ENCODE measurements at regions not wholly inside any gene's neighbourhood (a gene's known extent, or its start where the extent isn't known, plus 50 kb on each side); places are given as distances from the start of the nearest gene placed in this dataset.

DNA sequence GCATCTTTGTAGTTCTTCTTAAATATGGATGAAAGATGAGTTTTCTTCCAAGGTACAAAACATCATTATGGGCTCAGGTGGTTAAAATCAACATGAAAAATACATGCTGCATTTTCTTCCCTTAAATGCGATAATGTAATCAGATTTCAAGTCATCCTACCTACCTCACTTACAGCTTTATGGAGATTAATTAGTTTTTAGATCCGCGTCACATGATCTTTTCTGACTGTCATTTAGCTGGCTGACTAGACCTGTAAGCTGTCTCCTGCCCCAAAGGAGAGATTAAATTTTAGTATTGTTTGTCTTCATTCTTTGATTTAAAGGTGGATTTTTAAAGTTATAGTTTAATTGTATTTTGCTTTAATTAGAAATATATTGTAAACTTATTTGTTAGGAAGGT lies 678.0 kb upstream of the ZEB2 start:
- Mint-ChIP-seq H3K4me3 (no peak overlapping the region), H3K36me3 (ENCODE audit: low read depth) (no peaks in the 10 kb centered on the region), H3K27ac (no peak overlapping the region), H3K27me3 (no peaks in the 10 kb centered on the region), H3K9me3 (no peaks in the 10 kb centered on the region), H3K4me1 (no peaks in the 10 kb centered on the region)
- ATAC-seq (no peak), DNase-seq (no peak)

DNA sequence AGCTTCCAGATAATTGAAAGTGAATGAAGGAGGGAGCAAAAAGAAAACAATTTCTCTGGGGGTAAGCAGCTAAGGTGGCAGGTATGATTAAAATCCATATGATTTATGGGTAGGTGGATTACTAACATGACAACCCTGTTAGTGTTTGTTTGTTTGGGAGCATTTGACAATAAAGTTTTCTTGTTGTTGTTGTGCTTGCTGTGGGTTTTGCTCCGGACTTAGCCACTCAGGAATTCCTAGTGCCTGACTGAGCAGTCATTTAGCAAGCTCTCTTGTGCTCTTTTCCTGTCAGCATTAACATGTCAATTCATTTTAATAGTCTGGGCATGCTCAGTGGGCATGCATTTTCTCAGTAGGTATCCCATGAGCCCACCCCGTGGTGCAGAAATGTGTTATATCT lies 674.8 kb upstream of the ZEB2 start:
- ATAC-seq (no peak), DNase-seq (no peak)
- Mint-ChIP-seq H3K4me3 (no peak overlapping the region), H3K4me1 (no peaks in the 10 kb centered on the region), H3K36me3 (ENCODE audit: low read depth) (no peaks in the 10 kb centered on the region), H3K27me3 (no peaks in the 10 kb centered on the region), H3K27ac (no peak overlapping the region), H3K9me3 (peaks cover 1% of the 10 kb centered on the region)

DNA sequence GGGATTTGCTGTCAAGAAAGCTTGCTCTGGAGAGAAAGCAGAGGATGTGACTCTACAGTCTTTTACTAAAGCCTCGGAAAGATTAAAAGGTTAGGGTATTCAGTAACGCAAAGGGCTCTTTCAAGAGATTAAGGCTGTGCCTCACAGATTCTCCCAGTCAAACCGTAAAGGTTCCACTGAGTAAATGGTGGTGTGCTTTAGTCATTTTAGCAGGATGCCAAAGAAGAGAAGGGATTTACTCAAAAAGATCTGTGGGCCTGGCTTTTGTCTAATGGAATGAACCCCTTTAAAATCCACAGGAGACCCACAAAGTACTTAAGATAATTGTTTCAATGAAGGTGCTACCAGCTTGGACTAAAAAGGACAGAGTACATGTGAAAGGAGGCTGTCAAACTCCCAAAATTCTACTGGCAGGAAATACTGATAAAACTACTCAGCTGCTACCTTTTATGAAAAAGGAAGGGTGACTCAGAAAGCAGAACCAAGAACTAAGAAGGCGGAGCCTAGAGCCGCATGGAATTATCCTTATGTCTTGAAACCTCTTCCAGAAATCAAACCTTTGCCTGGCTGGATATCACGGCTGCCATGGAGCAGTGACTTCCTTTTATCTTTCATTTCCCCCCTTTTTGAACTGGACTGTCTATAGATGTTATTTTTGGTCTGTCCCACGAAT lies 670.2 kb upstream of the ZEB2 start:
- DNase-seq (no peak), ATAC-seq (no peak)
- H3K9me3 Mint-ChIP-seq: peaks cover 3% of the 10 kb centered on the region
- H3K4me1 Mint-ChIP-seq: peaks cover 3% of the 10 kb centered on the region
- H3K27me3 Mint-ChIP-seq: no peaks in the 10 kb centered on the region
- H3K4me3 Mint-ChIP-seq: no peak overlapping the region
- no peak overlapping the region for H3K27ac Mint-ChIP-seq
- no peaks in the 10 kb centered on the region for H3K36me3 Mint-ChIP-seq (ENCODE audit: low read depth)

GRCh38 chr2:145186303-145186702 lies 666.4 kb upstream of the ZEB2 start:
- peaks cover 3% of the 10 kb centered on the region for H3K9me3 Mint-ChIP-seq
- H3K27ac Mint-ChIP-seq: no peak overlapping the region
- no peaks in the 10 kb centered on the region for H3K36me3 Mint-ChIP-seq (ENCODE audit: low read depth)
- H3K27me3 Mint-ChIP-seq: no peaks in the 10 kb centered on the region
- DNase-seq: no peak
- ATAC-seq: no peak
- H3K4me1 Mint-ChIP-seq: peaks cover 3% of the 10 kb centered on the region
- no peak overlapping the region for H3K4me3 Mint-ChIP-seq

- Mint-ChIP-seq H3K9me3 (peaks cover 3% of the 10 kb centered on the region), H3K4me3 (no peak overlapping the region), H3K36me3 (ENCODE audit: low read depth) (no peaks in the 10 kb centered on the region), H3K4me1 (peaks cover 3% of the 10 kb centered on the region), H3K27ac (no peak overlapping the region), H3K27me3 (no peaks in the 10 kb centered on the region)
- ATAC-seq (no peak), DNase-seq (no peak)
Measured at GRCh38 chr2:145185696-145186095, 665.8 kb upstream of the ZEB2 start.

GRCh38 chr2:145184741-145185651 lies 665.1 kb upstream of the ZEB2 start:
- no peak overlapping the region for H3K4me3 Mint-ChIP-seq
- peaks cover 3% of the 10 kb centered on the region for H3K4me1 Mint-ChIP-seq
- H3K27me3 Mint-ChIP-seq: no peaks in the 10 kb centered on the region
- H3K36me3 Mint-ChIP-seq (ENCODE audit: low read depth): no peaks in the 10 kb centered on the region
- DNase-seq (no peak), ATAC-seq (no peak)
- H3K9me3 Mint-ChIP-seq: peaks cover 3% of the 10 kb centered on the region
- no peak overlapping the region for H3K27ac Mint-ChIP-seq

DNA sequence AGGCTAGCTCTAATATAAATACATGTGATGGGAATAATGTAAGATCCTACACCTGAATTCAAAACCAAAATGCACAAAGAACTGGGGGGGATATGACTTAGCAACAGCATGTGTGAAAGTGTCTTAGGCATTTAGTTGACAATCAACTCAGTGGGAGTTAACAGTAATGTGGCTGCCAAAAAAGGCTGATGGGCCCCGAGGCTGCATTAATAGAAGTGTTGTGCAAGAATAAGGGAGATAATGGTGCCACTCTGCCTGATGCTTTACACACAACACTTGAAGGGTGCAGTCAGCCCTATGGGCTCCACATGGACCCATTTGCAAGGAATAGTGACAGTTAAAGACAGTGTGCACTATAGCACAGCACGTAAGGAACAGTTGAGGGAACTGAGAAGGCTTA lies 649.4 kb upstream of the ZEB2 start:
- Mint-ChIP-seq H3K27me3 (no peaks in the 10 kb centered on the region), H3K9me3 (no peaks in the 10 kb centered on the region), H3K4me1 (no peaks in the 10 kb centered on the region), H3K4me3 (no peak overlapping the region), H3K36me3 (ENCODE audit: low read depth) (no peaks in the 10 kb centered on the region), H3K27ac (no peak overlapping the region)
- ATAC-seq: no peak
- DNase-seq: no peak

- ATAC-seq (no peak), DNase-seq (no peak)
- Mint-ChIP-seq H3K27me3 (no peaks in the 10 kb centered on the region), H3K27ac (no peak overlapping the region), H3K36me3 (ENCODE audit: low read depth) (no peaks in the 10 kb centered on the region), H3K4me3 (no peak overlapping the region), H3K4me1 (no peaks in the 10 kb centered on the region), H3K9me3 (no peaks in the 10 kb centered on the region)
Measured at GRCh38 chr2:145168091-145168490, 648.2 kb upstream of the ZEB2 start.

DNA sequence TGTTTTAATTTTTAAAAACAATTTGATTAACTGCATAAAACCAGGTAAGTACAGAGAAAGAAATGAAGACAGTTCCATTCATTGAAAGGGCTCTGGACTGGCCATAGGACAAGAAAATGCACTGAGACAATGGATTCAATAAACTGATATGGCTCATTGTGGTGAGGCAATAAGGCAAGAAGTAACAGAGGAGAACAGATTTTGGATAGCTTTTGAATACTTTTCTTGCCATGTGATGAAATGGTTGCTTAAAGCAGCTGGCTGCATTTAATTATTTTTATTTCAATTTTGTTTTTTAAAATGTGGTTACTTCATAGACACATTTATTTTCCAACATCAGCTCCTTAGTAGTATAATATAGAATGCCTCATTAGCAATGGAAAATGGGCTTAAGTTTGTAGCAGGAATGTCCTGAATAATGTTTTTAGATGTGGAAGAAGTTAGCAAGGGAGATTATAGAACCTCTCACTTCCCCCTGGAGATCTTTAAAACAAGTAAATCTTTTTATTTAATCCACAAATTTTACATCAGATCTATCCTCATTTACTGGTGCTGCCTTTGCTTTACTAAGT lies 646.9 kb upstream of the ZEB2 start:
- Mint-ChIP-seq H3K9me3 (no peaks in the 10 kb centered on the region), H3K27me3 (no peaks in the 10 kb centered on the region), H3K27ac (no peak overlapping the region), H3K4me3 (no peak overlapping the region), H3K36me3 (ENCODE audit: low read depth) (no peaks in the 10 kb centered on the region), H3K4me1 (no peaks in the 10 kb centered on the region)
- DNase-seq (no peak), ATAC-seq (no peak)

GRCh38 chr2:145161656-145162055 lies 641.7 kb upstream of the ZEB2 start:
- ATAC-seq: no peak
- no peak overlapping the region for H3K4me3 Mint-ChIP-seq
- no peaks in the 10 kb centered on the region for H3K4me1 Mint-ChIP-seq
- H3K9me3 Mint-ChIP-seq: no peaks in the 10 kb centered on the region
- no peak for DNase-seq
- no peaks in the 10 kb centered on the region for H3K36me3 Mint-ChIP-seq (ENCODE audit: low read depth)
- no peak overlapping the region for H3K27ac Mint-ChIP-seq
- no peaks in the 10 kb centered on the region for H3K27me3 Mint-ChIP-seq

GRCh38 chr2:145160855-145161254 lies 640.9 kb upstream of the ZEB2 start:
- Mint-ChIP-seq H3K4me3 (no peak overlapping the region), H3K27ac (no peak overlapping the region), H3K9me3 (peaks cover 1% of the 10 kb centered on the region), H3K4me1 (no peaks in the 10 kb centered on the region), H3K27me3 (no peaks in the 10 kb centered on the region), H3K36me3 (ENCODE audit: low read depth) (no peaks in the 10 kb centered on the region)
- DNase-seq: no peak
- ATAC-seq: no peak

DNA sequence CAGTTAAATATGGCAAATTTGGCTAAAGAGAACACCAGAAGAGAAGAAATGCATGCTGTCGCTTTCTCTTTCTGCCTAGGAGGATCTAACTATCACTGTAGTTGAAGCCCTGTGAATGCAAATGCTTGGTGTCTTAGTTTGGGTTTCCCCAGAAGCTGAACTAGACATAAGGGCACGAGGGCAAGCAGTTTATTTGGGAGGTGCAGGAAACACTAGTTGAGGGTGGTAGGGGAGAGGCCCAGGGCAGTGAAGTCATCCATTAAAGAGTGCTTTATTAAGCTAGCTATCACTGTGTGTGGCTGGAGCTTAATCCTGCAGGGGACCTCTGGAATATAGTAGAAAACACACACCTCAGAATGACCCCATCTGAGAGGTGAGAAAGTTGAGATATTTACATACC lies 639.8 kb upstream of the ZEB2 start:
- H3K9me3 Mint-ChIP-seq: peaks cover 4% of the 10 kb centered on the region
- H3K4me1 Mint-ChIP-seq: no peaks in the 10 kb centered on the region
- DNase-seq (no peak), ATAC-seq (no peak)
- H3K27me3 Mint-ChIP-seq: no peaks in the 10 kb centered on the region
- H3K36me3 Mint-ChIP-seq (ENCODE audit: low read depth): no peaks in the 10 kb centered on the region
- no peak overlapping the region for H3K4me3 Mint-ChIP-seq
- no peak overlapping the region for H3K27ac Mint-ChIP-seq

DNA sequence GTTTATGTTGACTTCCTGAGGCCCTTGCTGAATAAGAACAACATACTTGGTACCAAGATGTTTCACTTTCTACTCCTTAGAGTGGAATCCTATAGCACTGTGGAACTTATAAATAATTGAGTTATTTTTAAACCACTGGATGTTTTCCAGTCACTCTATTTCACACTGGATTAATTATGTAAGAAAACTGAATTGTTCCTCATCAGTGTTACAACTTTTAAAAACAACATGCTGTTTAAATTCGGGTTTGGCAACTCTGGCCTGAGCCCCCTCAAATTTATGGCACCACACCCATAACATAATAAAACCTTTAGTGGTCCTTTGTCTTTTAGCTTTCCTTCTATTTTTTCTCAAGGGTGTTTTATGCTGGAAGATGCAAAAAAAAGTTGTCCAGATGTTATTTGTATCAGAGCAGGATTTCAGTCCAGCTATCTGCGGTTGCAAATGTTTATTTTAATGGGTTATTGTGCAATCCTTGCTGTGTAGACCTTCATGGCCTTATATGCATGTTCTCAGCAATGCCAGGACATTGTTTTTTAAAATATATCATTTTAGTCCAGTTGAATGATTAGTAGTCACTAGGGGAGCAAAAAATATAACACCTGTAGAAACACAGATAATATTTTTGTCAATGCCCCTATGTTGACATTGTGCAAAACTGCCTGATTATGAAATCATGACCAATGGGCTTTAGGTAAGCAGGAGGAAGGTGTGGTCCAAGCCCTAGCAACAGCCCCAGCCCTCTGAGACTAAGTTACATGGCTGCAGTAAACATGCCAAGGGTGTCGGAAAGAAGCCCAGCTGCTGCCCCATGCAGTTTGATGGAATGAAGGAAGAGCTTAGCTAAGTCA lies 638.0 kb upstream of the ZEB2 start:
- Mint-ChIP-seq H3K36me3 (ENCODE audit: low read depth) (no peaks in the 10 kb centered on the region), H3K4me3 (no peak overlapping the region), H3K27ac (no peak overlapping the region), H3K27me3 (no peaks in the 10 kb centered on the region), H3K4me1 (no peaks in the 10 kb centered on the region), H3K9me3 (peaks cover 8% of the 10 kb centered on the region)
- ATAC-seq (no peak), DNase-seq (no peak)

- DNase-seq: no peak
- Mint-ChIP-seq H3K4me3 (no peak overlapping the region), H3K36me3 (ENCODE audit: low read depth) (no peaks in the 10 kb centered on the region), H3K27me3 (no peaks in the 10 kb centered on the region), H3K9me3 (peaks cover 8% of the 10 kb centered on the region), H3K4me1 (no peaks in the 10 kb centered on the region), H3K27ac (no peak overlapping the region)
- ATAC-seq: no peak
Measured at GRCh38 chr2:145157036-145157675, 637.2 kb upstream of the ZEB2 start.
